CD4-positive, CD25-positive, alpha-beta regulatory T cell (primary cell): ENCODE measurements at regions not wholly inside any gene's neighbourhood (a gene's known extent, or its start where the extent isn't known, plus 50 kb on each side); places are given as distances from the start of the nearest gene placed in this dataset.

Experiments used
- ATAC-seq, 2 donors: fragments of 150-1000 bp; cut with Tn5 transposase; one replicate each; pipeline ENCODE4 v1.10.0; 2021; ENCODE audit warnings: low read depth in 2 of 2, moderate number of reproducible peaks in 2 of 2, moderate library complexity in 1 of 2
- DNase-seq, 3 donors: peaks; one replicate each; pipeline versions ENCODE4 v3.0.0 to v3.0.0-alpha.2; 2012 to 2022; ENCODE audit warnings: mixed read lengths in 1 of 3
- H3K27ac ChIP-seq: one replicate; pipeline ENCODE4 v1.7.0; 2013; ENCODE audit warnings: mild to moderate bottlenecking, low read length; ENCODE audit not compliant: insufficient read depth, poor library complexity, severe bottlenecking
- H3K27me3 ChIP-seq: one replicate; pipeline ENCODE4 v1.7.0; 2013; ENCODE audit warnings: low read length; ENCODE audit not compliant: control insufficient read depth, insufficient read depth
- H3K36me3 ChIP-seq: one replicate; pipeline ENCODE4 v1.7.0; 2013; ENCODE audit warnings: mild to moderate bottlenecking, low read length, moderate library complexity; ENCODE audit not compliant: control insufficient read depth, insufficient read depth
- H3K4me1 ChIP-seq: 2 replicates; pipeline ENCODE4 v1.7.0; 2013; ENCODE audit warnings: mild to moderate bottlenecking, low read length; ENCODE audit not compliant: insufficient read depth, control insufficient read depth, poor library complexity, severe bottlenecking
- H3K4me3 ChIP-seq: one replicate; pipeline ENCODE4 v1.7.0; 2013; ENCODE audit warnings: low read depth, mild to moderate bottlenecking, low read length, moderate library complexity
- H3K9me3 ChIP-seq, 2 experiments: 1 replicate in 1 of 2; 2 replicates in 1 of 2; pipeline ENCODE4 v1.7.0; 2013; ENCODE audit warnings: low read length in 2 of 2, mild to moderate bottlenecking in 1 of 2, moderate library complexity in 1 of 2; ENCODE audit not compliant: control insufficient read depth in 2 of 2
- H3K27ac Mint-ChIP-seq, 3 donors: one replicate each; pipeline ENCODE4 v1.8.0; 2020 to 2022; ENCODE audit warnings: mild to moderate bottlenecking in 3 of 3, mixed read lengths in 3 of 3, moderate library complexity in 2 of 3
- H3K27me3 Mint-ChIP-seq: one replicate; pipeline ENCODE4 v1.8.0; 2022; ENCODE audit warnings: mild to moderate bottlenecking, mixed read lengths
- H3K36me3 Mint-ChIP-seq: one replicate; pipeline ENCODE4 v1.8.0; 2020; ENCODE audit warnings: mixed read lengths
- H3K4me1 Mint-ChIP-seq, 4 donors: one replicate each; pipeline ENCODE4 v1.8.0; 2020 to 2022; ENCODE audit warnings: mixed read lengths in 4 of 4, mild to moderate bottlenecking in 1 of 4
- H3K4me3 Mint-ChIP-seq, 4 donors: one replicate each; pipeline ENCODE4 v1.8.0; 2020 to 2022; ENCODE audit warnings: mild to moderate bottlenecking in 4 of 4, mixed read lengths in 4 of 4, moderate library complexity in 3 of 4
- H3K9me3 Mint-ChIP-seq, 7 donors: one replicate each; pipeline ENCODE4 v1.8.0; 2020 to 2022; ENCODE audit warnings: mixed read lengths in 7 of 7, mild to moderate bottlenecking in 3 of 7, moderate library complexity in 2 of 7

- DNase-seq (no peak), ATAC-seq (no peak)
- Mint-ChIP-seq H3K4me3 (no peak overlapping the region), H3K9me3 (peaks cover 0 to 18% (median 10%) of the 10 kb centered on the region in 7 donors), H3K36me3 (no peaks in the 10 kb centered on the region), H3K27me3 (no peaks in the 10 kb centered on the region), H3K27ac (no peak overlapping the region), H3K4me1 (no peaks in the 10 kb centered on the region)
- no peaks in the 10 kb centered on the region for H3K9me3 ChIP-seq
- no peaks in the 10 kb centered on the region for H3K27me3 ChIP-seq
- H3K36me3 ChIP-seq = no peaks in the 10 kb centered on the region
- no peaks in the 10 kb centered on the region for H3K4me1 ChIP-seq
- no peak overlapping the region for H3K27ac ChIP-seq
- no peak overlapping the region for H3K4me3 ChIP-seq
These were observed 595.1 kb downstream of the MBD2 start for GRCh38 chr18:53629337-53629736.

GRCh38 chr18:53625997-53626599, 598.4 kb downstream of the MBD2 start:
- DNase-seq (no peak), ATAC-seq (no peak)
- Mint-ChIP-seq H3K4me3 (no peak overlapping the region), H3K27ac (no peak overlapping the region), H3K36me3 (no peaks in the 10 kb centered on the region), H3K27me3 (no peaks in the 10 kb centered on the region), H3K9me3 (peaks cover 0 to 10% (median 5%) of the 10 kb centered on the region in 7 donors), H3K4me1 (no peaks in the 10 kb centered on the region)
- Histone ChIP-seq H3K27me3 (no peaks in the 10 kb centered on the region), H3K9me3 (no peaks in the 10 kb centered on the region), H3K4me1 (no peaks in the 10 kb centered on the region), H3K4me3 (no peak overlapping the region), H3K27ac (no peak overlapping the region), H3K36me3 (no peaks in the 10 kb centered on the region)

GRCh38 chr18:53610957-53611356, 613.5 kb downstream of the MBD2 start:
- no peaks in the 10 kb centered on the region for H3K4me1 Mint-ChIP-seq
- no peaks in the 10 kb centered on the region for H3K27me3 ChIP-seq
- no peaks in the 10 kb centered on the region for H3K36me3 Mint-ChIP-seq
- H3K9me3 ChIP-seq = no peaks in the 10 kb centered on the region
- H3K4me3 ChIP-seq = no peak overlapping the region
- no peaks in the 10 kb centered on the region for H3K27me3 Mint-ChIP-seq
- ATAC-seq = no peak
- peaks cover 0 to 4% (median 0%) of the 10 kb centered on the region in 7 donors for H3K9me3 Mint-ChIP-seq
- no peak overlapping the region for H3K27ac Mint-ChIP-seq
- DNase-seq = no peak
- no peaks in the 10 kb centered on the region for H3K4me1 ChIP-seq
- H3K4me3 Mint-ChIP-seq = no peak overlapping the region
- H3K27ac ChIP-seq = no peak overlapping the region
- no peaks in the 10 kb centered on the region for H3K36me3 ChIP-seq

- no peaks in the 10 kb centered on the region for H3K9me3 ChIP-seq
- ATAC-seq = no peak
- H3K27ac ChIP-seq = no peak overlapping the region
- H3K4me1 ChIP-seq = no peaks in the 10 kb centered on the region
- no peaks in the 10 kb centered on the region for H3K27me3 Mint-ChIP-seq
- no peak for DNase-seq
- no peaks in the 10 kb centered on the region for H3K36me3 Mint-ChIP-seq
- H3K4me3 Mint-ChIP-seq = no peak overlapping the region
- H3K9me3 Mint-ChIP-seq = peaks cover 0 to 3% (median 0%) of the 10 kb centered on the region in 7 donors
- H3K27ac Mint-ChIP-seq = no peak overlapping the region
- no peaks in the 10 kb centered on the region for H3K36me3 ChIP-seq
- no peaks in the 10 kb centered on the region for H3K27me3 ChIP-seq
- H3K4me3 ChIP-seq = no peak overlapping the region
- no peaks in the 10 kb centered on the region for H3K4me1 Mint-ChIP-seq
These were observed 617.7 kb downstream of the MBD2 start for GRCh38 chr18:53606792-53607191.

GRCh38 chr18:53605198-53605597, 619.3 kb downstream of the MBD2 start:
- Mint-ChIP-seq H3K4me3 (no peak overlapping the region), H3K27ac (no peak overlapping the region), H3K9me3 (peaks cover 0 to 2% (median 0%) of the 10 kb centered on the region in 7 donors), H3K4me1 (no peaks in the 10 kb centered on the region), H3K36me3 (no peaks in the 10 kb centered on the region), H3K27me3 (no peaks in the 10 kb centered on the region)
- H3K36me3 ChIP-seq = no peaks in the 10 kb centered on the region
- no peaks in the 10 kb centered on the region for H3K4me1 ChIP-seq
- no peak overlapping the region for H3K27ac ChIP-seq
- H3K4me3 ChIP-seq = no peak overlapping the region
- ATAC-seq = no peak
- DNase-seq = no peak
- H3K27me3 ChIP-seq = no peaks in the 10 kb centered on the region
- no peaks in the 10 kb centered on the region for H3K9me3 ChIP-seq

GRCh38 chr18:53603276-53603675, 621.2 kb downstream of the MBD2 start:
- DNase-seq = no peak
- Mint-ChIP-seq H3K4me3 (no peak overlapping the region), H3K27me3 (no peaks in the 10 kb centered on the region), H3K27ac (no peak overlapping the region), H3K36me3 (no peaks in the 10 kb centered on the region), H3K4me1 (no peaks in the 10 kb centered on the region), H3K9me3 (peaks cover 0 to 4% (median 0%) of the 10 kb centered on the region in 7 donors)
- Histone ChIP-seq H3K9me3 (no peaks in the 10 kb centered on the region), H3K4me1 (no peaks in the 10 kb centered on the region), H3K4me3 (no peak overlapping the region), H3K27ac (no peak overlapping the region), H3K27me3 (no peaks in the 10 kb centered on the region), H3K36me3 (no peaks in the 10 kb centered on the region)
- no peak for ATAC-seq

- Histone ChIP-seq H3K27ac (no peak overlapping the region), H3K4me3 (no peak overlapping the region), H3K27me3 (no peaks in the 10 kb centered on the region), H3K36me3 (no peaks in the 10 kb centered on the region), H3K4me1 (no peaks in the 10 kb centered on the region), H3K9me3 (no peaks in the 10 kb centered on the region)
- Mint-ChIP-seq H3K27me3 (no peaks in the 10 kb centered on the region), H3K27ac (no peak overlapping the region), H3K9me3 (peaks cover 0 to 4% (median 2%) of the 10 kb centered on the region in 7 donors), H3K4me1 (no peaks in the 10 kb centered on the region), H3K36me3 (no peaks in the 10 kb centered on the region), H3K4me3 (no peak overlapping the region)
- ATAC-seq (no peak), DNase-seq (no peak)
These were observed 623.1 kb downstream of the MBD2 start for GRCh38 chr18:53601344-53601743.

- Mint-ChIP-seq H3K36me3 (no peaks in the 10 kb centered on the region), H3K27ac (no peak overlapping the region), H3K9me3 (peaks cover 4 to 21% (median 7%) of the 10 kb centered on the region in 7 donors), H3K4me3 (no peak overlapping the region), H3K4me1 (no peaks in the 10 kb centered on the region), H3K27me3 (no peaks in the 10 kb centered on the region)
- H3K27ac ChIP-seq = no peak overlapping the region
- no peaks in the 10 kb centered on the region for H3K4me1 ChIP-seq
- no peaks in the 10 kb centered on the region for H3K36me3 ChIP-seq
- no peaks in the 10 kb centered on the region for H3K27me3 ChIP-seq
- no peak for DNase-seq
- ATAC-seq = no peak
- no peak overlapping the region for H3K4me3 ChIP-seq
- H3K9me3 ChIP-seq = no peaks in the 10 kb centered on the region
These were observed 637.5 kb downstream of the MBD2 start for GRCh38 chr18:53586923-53587322.
